ENCODE measurements at regions not wholly inside any gene's neighbourhood (a gene's known extent, or its start where the extent isn't known, plus 50 kb on each side); places are given as distances from the start of the nearest gene placed in this dataset.

DNA sequence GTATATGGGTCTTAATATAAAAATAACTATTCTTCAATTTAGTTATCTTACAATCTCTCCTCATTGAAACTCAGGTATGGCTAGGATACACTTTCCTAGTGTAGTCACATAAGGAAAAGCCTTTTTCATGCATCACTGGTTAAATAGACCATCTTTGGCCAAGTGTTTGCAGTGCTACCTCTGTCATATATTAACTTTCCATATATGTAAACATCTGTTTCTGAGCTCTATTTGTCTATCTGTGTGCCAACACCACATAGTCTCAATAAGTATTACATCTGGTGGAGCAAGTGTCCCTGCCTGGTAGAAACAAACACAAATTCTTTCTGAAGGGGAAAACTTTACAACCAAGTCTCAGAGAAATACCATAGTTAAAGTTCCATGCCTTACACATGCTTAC lies 134.6 kb downstream of the TSEN15 start:
- TF ChIP-seq, protein P1, sequence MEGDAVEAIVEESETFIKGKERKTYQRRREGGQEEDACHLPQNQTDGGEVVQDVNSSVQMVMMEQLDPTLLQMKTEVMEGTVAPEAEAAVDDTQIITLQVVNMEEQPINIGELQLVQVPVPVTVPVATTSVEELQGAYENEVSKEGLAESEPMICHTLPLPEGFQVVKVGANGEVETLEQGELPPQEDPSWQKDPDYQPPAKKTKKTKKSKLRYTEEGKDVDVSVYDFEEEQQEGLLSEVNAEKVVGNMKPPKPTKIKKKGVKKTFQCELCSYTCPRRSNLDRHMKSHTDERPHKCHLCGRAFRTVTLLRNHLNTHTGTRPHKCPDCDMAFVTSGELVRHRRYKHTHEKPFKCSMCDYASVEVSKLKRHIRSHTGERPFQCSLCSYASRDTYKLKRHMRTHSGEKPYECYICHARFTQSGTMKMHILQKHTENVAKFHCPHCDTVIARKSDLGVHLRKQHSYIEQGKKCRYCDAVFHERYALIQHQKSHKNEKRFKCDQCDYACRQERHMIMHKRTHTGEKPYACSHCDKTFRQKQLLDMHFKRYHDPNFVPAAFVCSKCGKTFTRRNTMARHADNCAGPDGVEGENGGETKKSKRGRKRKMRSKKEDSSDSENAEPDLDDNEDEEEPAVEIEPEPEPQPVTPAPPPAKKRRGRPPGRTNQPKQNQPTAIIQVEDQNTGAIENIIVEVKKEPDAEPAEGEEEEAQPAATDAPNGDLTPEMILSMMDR (IDR thresholded peaks at IDR 0.05): no peak
- no peak for TF ChIP-seq POLR2A (IDR thresholded peaks at IDR 0.05)

All from prostate gland (tissue), 2 donors.